ENCODE measurements at regions not wholly inside any gene's neighbourhood (a gene's known extent, or its start where the extent isn't known, plus 50 kb on each side); places are given as distances from the start of the nearest gene placed in this dataset.

DNA sequence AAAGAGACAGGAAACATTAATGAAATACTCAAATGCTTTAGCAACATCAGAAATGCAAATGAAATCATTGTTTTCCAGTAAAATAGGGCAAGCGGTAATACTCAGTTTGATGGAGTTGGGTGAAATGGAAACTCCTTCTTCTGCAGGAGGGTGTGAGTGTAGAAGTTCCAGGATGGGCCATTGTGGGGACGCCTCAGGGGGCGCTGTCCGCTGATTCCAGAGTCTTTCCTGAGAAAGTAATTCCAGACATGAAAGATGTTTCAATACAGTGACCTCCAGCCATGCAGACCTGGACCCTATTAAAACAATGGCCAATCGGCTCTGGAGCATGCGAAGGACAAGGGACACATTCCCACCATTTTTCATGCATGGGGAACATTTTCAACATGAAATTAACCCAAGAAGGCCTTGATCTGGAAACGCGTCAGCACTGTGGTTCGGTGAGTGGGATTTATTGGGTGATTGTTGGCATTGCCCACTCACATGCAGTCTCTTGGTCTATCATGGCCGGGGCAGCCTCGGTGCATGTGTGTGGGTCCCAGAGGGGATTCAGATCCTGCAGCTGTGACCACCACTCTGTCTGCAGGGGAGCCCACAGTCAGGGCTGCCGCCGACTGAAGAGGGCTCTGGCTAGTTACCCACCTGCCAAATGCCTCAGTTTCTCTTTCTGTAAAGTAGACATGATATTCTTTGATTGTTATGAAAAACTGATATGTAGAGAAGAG, 132.6 kb upstream of the IRX4 start:
- DNase-seq (ENCODE audit: low read depth), result no peak

DNA sequence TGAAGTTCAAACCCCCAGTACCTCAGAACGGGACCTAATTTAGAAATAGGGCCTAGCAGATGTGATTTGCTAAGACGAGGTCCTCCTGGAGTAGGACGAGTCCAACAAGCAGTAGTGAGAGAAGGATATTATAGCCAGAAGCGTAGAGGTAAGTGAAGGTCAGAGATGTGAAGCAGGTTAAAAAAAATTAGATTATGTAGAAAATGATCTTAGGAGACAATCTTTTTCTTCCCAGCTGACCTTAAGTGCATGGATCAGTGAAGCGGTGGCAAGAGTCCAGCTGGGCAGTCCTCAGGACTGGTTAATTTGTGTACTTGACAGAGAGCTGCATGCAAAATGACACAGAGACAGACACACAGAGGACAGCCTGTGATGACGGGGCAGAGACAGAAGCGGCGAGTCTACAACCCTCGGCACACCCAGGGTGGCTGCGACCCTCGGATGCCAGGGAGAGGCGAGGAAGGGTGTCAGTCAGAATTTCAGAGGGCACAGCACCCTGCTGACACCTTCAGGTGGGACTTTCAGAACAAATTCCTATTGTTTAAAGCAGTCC, 131.4 kb upstream of the IRX4 start:
- DNase-seq (ENCODE audit: low read depth), result no peak

- no peak for DNase-seq (ENCODE audit: low read depth)
Observed at GRCh38 chr5:2013301-2014057, 130.8 kb upstream of the IRX4 start.

GRCh38 chr5:2012885-2013284, 130.2 kb upstream of the IRX4 start:
- DNase-seq (ENCODE audit: low read depth), result no peak

DNA sequence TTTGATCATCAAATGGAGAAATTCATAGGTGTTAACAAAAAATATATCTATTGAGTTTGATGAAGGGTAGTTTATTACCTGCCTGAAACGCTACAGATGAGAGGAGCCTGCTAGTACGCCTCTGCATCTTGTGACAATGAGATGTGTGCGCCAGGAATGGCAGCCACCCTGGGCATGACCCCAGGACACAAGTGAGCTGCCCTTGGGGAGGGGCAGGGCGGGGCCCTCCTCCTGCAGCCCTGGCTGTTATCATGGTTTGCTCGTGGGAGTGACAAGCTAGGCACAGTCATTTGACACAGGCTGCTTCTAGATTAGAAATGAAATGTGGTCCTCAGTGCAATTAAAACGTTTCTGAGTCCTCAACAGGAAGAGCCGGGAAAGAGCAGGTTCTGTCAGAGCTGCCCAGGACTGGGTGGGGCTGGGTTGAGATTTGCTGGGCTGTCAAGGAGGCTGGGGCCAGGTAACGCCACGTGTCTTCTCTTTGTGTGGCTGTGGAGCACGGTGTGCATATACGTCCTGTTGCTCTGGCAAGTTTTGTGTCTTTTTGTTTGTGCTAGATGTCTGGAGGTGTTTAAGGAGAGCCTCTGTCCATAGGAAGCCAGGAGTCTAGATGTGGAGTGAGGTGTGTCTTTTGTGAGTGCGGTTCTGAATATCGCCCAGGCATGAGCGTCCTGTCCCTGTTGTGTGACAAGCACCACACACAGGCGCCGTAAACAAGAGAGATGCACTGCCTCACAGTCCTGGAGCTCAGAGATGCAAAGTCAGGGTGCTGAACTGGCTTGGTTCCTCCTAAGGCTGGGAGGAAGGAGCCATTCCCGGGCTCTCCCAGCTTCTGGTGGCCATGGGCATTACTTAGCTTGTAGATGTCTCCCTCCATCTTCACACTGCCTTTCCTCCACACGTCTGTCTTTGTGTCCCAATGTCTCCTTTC, 129.0 kb upstream of the IRX4 start:
- DNase-seq (ENCODE audit: low read depth), result no peak

GRCh38 chr5:2010940-2011339, 128.2 kb upstream of the IRX4 start:
- no peak for DNase-seq (ENCODE audit: low read depth)

- no peak for DNase-seq (ENCODE audit: low read depth)
Observed at GRCh38 chr5:2009986-2010914, 127.5 kb upstream of the IRX4 start.

- DNase-seq (ENCODE audit: low read depth), result no peak
Observed at GRCh38 chr5:2008851-2009629, 126.3 kb upstream of the IRX4 start.

DNA sequence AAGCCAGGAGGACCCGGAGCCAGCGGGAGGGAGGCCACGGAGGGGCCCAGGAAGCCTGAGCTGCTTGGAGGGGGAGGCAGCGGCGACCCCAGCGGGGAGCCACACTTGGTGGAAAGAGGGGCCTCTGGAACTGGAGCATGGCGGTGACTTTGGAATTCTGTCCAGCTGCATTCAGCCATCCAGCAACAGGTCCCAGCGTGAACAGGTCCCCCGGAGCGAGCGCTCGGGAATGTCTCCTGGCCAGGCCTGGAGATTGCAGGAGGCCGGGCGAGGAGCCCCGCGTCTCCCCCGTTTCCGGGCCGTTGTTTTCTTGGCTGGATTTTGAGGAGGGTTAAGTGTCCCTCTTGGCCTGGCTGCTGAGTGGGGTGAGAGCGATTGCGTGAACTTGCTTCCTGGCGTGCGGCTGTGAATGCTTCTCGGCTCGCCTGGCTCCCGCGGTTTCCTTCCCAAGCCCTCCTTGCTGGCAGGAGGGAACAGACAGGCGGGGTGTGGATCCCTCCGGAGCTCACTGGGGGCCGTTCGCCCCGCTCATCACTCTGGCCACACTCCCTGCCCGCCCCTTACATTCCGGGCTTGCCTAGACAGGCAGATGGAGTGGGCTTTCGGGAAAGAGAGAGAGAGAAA, 125.3 kb upstream of the IRX4 start:
- no peak for DNase-seq (ENCODE audit: low read depth)

GRCh38 chr5:2007496-2007877, 124.8 kb upstream of the IRX4 start:
- DNase-seq (ENCODE audit: low read depth), result no peak

- DNase-seq (ENCODE audit: low read depth), result no peak
Observed at GRCh38 chr5:2006971-2007291, 124.2 kb upstream of the IRX4 start.

DNA sequence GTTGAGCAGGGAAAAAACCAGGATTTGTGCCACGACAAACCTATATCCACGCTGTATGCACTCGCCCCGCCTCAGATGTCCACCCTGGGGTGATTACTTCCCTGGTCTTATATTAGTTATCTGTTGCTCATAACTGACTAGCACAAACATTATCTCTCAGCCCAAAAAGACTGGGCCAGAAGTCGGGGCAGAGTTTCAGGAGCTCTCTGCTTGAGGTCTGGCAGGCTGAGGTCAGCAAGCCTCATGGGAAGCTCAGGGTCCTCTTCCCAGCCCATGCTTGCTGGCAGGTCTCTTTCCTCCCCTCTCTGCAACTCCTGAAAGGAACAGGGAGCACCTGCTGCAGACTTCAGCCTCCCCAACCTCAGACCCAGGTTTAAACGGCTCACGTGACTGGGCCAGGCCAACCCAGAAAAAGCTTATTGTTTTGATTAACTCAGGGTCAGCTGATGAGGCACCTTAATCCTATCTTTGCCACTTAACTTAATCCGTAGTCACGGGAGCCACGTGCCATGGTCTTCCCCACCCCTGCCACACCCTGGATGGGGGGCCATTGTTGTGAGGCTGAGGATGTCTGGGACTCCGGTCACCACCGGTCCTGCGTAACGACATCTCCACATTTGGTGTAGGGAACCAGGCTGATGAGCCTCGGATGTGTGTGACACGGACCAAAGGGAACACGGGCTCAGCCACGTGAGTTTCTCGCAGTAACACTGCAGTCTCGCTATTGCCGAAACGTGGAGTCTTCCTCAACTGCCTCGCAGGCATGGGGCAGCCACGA, 123.7 kb upstream of the IRX4 start:
- no peak for DNase-seq (ENCODE audit: low read depth)

DNA sequence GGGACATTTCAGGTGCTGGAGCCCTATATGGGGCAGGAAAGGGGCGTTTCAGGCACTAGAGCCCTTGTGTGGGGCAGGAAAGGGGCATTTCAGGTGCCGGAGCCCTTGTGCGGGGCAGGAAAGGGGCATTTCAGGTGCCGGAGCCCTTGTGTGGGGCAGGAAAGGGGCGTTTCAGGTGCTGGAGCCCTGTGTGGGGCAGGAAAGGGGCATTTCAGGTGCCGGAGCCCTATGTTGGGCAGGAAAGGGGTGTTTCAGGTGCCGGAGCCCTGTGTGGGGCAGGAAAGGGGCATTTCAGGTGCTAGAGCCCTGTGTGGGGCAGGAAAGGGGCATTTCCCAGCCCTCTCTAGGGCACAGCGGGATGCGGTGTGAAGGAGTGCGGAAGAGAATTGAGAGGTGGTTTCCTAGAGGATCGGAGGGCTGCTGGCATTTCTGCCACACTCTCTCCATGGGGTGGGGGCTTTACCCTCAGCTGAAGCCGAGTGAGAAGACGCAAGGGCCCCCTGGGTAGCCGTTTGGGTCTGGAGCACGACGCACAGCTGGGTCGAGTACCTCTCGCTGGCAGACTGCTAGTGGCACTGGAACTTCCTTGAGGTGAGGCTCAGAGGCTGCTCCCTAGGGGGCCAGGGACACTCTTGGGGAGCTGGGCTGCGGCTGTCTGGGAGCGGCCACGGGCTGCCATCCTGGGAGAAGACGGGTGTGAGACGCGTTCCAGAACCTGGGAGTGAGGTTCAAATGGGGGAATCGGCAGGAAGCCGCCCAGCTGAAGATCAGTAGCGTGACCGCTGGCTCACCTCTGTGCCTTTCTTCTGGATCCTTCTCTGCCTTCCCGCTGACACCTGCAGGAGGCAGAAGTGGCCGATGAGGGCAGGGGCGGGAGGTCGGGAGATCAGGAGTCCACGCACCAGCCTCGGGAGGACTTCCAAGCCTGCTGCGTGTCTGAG, 122.6 kb upstream of the IRX4 start:
- no peak for DNase-seq (ENCODE audit: low read depth)

DNA sequence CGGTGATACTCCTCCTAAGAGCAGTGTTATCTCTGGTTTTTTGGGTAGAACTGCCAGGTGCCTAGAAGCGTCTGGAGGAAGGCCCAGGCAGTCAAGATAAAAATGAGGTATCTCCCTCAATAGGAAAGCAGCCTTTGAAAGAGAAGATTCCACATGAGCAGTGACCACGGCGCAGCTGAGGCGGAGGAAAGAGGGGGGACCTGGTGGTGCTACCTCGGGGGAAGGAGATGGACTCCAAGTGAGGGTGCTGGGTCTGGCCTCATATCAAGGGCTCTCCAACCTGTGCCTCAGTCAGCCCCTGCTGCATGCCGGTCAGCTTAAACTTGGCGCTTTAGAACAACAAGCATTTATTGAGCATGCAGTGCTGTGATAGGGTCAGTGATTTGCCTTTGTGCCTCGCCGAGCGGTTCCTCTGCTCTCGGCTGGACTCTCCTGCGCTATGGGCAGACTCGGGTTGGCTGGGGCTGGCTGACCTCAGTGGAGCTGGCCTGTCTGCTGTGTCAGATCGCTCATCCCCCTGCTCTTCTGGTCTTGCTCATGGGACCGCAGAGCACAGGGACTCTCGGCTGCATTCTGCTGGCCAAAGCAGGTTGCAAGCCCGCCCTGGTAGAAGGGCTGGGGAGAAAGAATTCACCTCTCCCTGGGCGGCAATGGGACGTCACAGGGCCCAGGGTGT, 121.1 kb upstream of the IRX4 start:
- DNase-seq (ENCODE audit: low read depth), result no peak

DNA sequence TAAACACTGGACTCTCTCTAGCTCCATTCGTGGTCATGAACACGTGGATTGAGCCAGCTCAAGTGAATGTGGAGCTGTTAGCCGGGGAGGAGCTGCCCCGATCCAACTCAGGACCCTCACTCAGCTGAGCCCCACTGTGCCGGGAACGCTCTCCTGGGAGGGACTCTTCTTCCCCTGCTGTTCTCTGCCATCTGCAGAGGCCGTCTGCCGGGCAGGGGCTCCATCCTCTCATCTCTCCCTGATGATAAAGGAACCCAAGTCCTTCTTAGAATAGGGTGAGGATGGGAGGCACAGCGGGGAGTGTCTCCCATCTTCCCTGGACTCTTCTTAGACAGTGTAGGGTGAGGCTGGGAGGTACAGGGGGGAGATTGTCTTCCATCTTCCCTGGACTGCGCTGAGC, 120.5 kb upstream of the IRX4 start:
- no peak for DNase-seq (ENCODE audit: low read depth)

DNA sequence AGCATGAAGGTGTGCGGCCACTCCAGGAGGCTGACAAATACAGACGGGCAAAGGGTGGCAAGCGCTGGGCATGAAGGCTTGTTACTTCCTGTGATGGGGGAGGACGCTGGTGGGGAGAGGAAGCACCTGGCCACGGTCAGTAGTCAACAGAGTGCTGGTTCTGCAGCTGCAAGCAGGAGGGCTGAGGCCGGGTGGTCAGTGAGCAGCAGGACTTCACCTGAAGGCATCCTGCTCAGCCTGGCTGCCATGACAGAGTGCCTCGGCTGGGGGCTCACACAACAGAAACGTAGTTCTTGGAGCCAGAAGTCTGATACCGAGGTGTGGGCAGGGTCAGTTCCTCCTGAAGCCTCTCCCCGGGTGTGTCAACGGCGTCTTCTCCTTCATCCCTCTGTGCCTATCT, 118.6 kb upstream of the IRX4 start:
- no peak for DNase-seq (ENCODE audit: low read depth)

DNA sequence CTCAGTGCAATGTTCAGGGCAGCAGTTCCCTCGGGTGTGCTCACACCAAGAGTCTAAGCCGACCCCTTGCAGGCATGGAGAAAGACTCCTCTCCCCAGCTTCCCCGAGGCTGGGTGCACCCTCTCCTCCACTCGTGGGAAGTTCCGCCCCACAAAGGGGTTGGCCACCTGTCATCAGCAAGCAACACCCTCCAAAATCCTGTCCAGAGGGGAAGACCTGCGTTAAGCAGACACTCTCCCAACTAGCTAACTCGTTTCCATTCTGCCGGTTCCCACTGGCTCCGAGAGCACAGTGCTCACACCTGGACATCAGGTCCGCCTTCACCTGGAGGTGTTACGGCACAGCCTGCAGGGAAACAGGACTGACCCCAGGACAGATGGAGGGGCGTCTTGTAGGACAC, 117.9 kb upstream of the IRX4 start:
- no peak for DNase-seq (ENCODE audit: low read depth)

Measured in myocyte (in vitro differentiated cells).